GM18511 (cell line): ENCODE measurements at regions not wholly inside any gene's neighbourhood (a gene's known extent, or its start where the extent isn't known, plus 50 kb on each side); places are given as distances from the start of the nearest gene placed in this dataset.

Source experiments
- ATAC-seq: cut with Tn5 transposase; IDR thresholded peaks from one replicate; pipeline ENCODE4 v1.9.1; 2021; ENCODE audit warnings: mild to moderate bottlenecking, moderate library complexity; ENCODE audit not compliant: unreplicated experiment

DNA sequence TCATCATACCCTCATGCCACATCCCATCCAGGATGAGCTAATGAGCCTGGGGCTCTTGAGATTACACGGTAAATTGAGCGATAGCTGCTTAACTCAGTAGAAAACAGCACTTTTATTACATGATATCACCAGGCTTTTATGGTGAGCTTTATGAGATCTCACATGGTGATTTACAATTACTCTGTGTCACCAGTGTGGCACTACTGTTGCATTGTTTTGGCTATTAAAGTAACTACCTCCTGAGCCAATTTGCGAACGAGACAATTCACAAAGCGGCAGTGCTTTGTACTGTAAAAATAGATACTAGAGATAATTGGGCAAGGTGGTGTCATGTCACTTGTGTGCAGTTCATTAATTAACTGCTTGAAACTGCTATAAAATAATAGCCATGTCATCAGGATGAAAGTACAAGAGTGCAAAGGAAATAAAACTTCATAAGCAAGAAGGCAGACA is 767.7 kb upstream of the ADGRL2 start:
- ATAC-seq: no peak

GRCh38 chr1:81032374-81032773 is 768.4 kb upstream of the ADGRL2 start:
- no peak for ATAC-seq

- no peak for ATAC-seq
Observed at GRCh38 chr1:81030441-81030840, 770.3 kb upstream of the ADGRL2 start.

DNA sequence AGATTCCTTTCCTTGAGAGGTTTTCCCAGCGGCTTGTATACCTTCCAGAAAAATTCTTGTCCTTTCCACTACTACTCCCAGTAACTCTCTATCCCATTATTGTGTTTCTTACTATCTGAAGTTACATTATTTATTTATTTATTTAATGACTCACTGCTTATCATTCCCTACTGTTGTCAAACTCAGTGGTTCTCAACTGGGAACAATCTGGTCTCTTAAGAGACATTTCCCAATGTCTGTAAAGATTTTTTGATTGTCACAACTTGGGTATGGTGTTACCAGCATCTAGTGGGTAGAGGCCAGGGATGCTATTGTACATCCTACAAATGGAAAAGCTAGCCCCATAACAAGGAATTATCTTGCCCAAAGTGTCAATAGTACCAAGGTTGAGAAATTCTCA is 771.5 kb upstream of the ADGRL2 start:
- no peak for ATAC-seq

DNA sequence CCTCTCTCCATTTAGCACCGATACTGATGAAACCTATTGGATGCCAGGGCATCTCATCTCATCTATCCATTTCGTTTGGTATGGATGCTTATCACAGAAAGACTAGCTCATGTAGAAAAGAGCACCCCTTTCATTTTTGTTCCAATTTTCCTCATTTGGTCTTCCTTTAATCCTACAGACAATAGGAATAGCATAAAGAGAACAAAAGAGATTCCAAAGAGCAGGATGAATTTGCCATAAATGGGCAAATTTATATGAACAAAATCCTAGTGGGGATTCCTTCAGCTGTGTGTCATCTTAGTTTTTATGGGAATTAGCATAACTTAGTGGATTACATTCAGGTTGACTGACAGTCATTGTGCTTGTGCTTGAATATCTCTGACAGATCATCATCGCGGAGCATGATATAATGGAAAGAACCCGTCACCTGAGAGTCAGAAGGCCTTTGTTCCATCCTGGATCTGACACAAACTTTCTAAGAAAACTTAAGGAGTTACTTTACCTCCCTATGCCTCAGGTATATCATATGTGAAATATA is 777.5 kb upstream of the ADGRL2 start:
- no peak for ATAC-seq

DNA sequence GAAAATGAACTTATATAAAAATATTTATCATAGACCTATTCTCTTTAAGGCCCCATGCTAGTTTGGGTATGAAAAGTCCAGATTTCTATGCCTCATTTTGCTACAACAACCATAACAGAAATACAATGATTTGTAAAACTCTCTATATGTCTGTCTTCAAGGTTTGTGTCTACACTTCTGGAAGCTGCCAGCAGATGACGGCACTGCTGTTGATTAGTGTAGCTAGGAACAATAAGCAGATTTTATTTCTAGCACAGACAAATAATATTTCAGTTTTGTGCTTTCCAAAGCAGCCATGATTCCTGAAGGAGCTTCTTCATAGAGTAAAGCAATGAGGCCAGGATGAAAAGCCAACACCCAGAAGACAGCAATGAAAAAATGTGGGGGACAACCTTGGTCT is 779.6 kb upstream of the ADGRL2 start:
- no peak for ATAC-seq

- ATAC-seq: no peak
Observed at GRCh38 chr1:81020506-81020905, 780.2 kb upstream of the ADGRL2 start.

DNA sequence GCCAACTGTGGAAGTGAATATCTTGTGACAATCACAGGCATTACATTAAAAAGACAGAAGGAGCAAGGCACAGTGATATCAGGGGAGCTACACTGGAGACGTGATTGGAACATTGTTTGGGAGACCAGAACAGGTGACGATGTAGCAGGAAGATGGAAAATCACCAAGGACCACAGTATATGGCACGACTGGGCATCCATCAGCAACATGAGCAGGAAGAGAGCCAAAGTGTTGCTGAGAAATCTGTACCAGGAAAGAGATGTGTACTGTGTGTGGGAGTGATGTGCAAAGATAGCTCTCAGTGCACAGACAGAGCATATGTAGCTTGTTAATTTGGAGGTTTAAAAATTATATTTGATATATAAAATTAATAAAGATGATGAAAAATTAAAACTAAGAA is 790.6 kb upstream of the ADGRL2 start:
- ATAC-seq: no peak

GRCh38 chr1:81008293-81008692 is 792.4 kb upstream of the ADGRL2 start:
- no peak for ATAC-seq

DNA sequence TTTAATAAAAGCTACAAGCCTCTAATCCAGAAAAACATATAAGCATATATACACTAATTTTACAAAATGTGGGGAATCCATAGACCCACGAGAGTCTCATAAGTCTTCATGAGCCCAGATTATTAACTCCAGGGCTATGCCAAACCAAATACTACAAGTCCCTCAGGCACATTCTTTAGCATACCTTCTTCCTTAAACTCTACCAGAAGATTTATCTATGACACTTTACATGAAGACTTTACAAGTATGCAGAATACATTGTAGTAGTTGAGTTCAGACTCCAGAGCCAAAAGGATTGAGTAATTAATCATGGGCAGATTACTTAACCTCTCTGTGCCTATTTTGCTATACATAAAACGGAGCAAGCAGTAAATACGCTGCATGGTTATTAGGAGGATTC is 793.7 kb upstream of the ADGRL2 start:
- ATAC-seq: no peak

DNA sequence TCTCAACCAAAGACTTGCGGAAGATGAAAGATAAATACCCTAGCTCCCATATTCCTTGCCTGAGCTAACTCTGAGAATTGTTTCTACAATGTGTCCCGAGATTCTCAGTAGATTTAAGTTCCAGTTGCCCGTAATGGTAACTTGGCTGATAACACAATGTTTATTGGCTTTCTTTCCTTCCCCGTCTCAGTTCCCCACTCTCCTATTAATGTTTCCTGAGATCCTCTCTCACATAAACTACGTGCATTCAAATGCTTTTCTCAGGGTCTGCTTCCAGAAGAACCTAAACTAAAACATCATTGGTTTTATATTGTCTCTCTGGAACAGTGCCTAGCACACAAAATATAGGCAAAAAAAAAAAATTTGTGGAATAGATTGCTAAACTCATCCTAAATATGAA is 794.2 kb upstream of the ADGRL2 start:
- no peak for ATAC-seq

DNA sequence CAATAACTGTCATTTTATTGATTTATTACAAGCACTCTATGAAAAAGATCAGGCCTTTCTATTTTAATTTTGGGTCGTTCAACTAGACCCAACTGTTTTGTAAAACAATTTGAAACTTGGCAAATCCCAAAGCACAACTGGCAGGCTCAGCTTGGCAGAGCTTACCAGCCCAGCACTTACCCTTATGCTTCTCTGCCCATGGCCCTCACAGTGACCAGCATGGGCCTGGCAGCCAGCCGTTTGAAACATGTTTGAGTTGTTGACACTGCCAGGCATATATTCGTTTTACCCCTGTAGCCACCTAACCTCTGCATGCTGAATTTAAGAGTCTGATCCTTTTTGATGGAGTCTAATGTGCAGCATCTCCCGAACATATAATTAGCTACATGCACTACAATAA is 796.7 kb upstream of the ADGRL2 start:
- no peak for ATAC-seq

DNA sequence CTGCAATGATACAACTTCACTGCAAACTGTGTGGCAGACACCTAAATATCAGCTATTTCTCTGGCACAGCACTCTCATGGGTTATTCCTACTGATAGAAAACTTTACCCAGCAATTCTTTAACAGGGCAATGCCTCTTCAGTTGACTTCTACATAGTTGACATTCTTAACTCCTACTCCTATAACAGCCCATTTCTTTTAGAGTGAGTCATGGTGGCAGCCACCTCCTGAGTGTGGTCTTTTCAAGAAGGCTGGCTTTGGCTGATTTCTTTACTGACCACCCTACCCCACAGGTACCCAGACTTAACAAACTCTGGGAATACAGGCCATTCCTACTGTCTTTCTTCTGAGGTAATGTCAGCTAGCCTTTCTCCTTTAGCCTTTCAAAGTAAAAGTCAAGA is 805.8 kb upstream of the ADGRL2 start:
- ATAC-seq: no peak

DNA sequence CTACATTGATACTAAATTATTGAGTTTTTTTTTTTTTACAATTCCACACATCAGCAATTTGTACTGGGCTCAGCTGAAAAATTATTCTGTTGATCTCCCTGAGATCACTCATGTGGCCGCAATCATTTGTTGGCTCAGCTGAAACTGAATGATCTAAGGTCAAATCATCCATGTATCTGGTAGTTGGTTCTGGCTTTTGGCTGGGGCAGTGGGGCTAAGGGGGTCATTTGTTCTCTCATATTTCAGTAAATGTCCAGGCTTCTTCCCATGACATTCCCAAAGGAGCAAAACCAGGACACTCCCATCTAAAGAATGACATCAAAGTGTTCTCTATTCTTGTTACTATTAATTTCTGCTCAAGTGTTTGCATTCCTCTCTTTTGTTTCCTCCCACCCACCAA is 806.7 kb upstream of the ADGRL2 start:
- no peak for ATAC-seq

GRCh38 chr1:80993154-80993980 is 807.4 kb upstream of the ADGRL2 start:
- ATAC-seq: no peak

GRCh38 chr1:80989455-80989854 is 811.3 kb upstream of the ADGRL2 start:
- no peak for ATAC-seq

DNA sequence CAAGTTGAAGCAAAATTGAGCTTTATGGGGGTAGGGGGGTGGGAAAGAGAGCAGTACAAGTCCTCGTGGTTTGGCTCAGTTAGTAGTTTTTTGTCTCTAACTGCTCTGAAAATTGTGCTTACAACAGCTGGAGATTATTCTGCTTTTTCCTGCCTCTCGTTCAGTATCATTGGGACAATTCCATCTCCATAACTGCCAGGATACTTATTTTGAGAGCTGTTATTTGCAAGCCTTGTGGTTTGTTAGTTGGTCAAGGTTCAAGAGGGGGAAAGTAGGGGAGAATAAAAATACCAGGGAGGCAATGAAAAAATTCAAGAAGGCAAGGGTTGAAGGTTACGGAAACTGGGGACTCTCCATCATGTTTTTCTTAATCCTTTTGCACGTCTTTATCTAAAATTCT is 811.8 kb upstream of the ADGRL2 start:
- no peak for ATAC-seq

DNA sequence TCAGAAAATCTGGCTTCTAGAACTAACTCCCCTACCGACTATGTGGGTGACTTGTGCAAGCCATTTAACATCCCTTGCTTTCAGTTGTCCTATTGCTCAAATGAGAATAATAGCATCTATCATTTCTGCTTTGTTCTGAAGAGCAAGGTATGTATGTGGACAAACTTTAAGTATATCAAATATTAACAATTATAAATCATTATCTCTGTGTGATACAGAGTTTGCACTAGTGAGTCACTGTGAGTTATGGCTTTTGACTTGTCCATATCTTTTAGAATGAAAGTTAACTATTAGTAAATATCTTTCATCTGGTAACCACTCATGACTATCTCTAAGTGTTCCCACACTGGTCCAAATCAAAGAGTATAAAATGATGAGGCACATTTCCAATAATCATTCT is 812.9 kb upstream of the ADGRL2 start:
- no peak for ATAC-seq

DNA sequence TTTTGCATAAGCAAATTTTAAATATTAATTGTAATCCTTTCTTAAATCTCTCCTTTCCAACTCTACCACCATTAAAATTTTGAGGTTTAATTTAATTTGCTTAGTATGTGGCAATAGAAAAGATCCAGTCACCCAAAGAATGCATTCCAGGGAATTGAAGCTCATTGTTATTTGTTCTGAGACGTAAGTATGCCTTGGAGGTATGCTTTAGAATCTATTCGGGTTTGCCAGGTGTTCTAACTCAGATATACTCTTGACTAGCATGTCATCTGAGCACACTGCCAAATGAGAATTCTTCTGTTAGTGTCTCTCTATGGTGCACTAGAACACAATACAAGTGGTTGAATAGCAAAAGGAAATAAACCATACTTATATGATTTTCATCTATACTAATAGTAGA is 813.6 kb upstream of the ADGRL2 start:
- ATAC-seq: no peak

- ATAC-seq: no peak
Observed at GRCh38 chr1:80982831-80983230, 817.9 kb upstream of the ADGRL2 start.

DNA sequence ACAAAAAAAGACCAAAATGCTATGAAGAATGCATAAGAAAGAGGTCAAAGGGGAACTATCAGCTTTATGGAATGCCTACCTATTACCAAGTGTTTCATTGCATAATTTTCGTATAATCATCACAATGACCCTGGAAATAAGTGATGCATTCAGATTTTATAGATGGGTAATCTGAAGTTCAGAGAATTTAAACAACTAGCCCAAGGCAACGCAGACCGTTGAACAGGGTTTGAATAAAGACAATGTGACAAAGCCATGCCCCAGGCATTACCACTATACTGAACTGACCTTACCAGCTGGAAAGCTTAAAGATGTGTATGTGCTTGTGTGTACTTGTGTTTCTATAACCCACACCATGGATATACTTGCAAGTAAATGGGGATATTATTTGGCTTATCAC is 827.6 kb upstream of the ADGRL2 start:
- ATAC-seq: no peak

DNA sequence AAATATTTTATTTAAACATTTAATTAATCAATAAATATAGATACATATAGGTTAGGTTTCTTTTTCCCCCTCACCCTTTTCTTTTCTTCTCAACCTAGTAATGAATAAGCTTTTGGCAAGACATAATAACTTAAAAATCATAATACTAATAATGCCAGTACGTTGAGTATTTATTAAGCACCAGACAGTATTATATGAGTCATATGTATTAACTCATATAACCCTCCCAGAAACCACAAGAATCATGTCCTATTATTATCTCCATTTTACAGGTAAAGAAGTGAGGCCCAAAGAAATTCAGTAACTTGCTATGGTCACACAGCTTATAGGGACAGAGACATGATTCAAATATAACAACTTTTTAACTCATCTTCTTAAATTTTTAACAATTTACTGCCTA is 834.5 kb upstream of the ADGRL2 start:
- ATAC-seq: no peak

DNA sequence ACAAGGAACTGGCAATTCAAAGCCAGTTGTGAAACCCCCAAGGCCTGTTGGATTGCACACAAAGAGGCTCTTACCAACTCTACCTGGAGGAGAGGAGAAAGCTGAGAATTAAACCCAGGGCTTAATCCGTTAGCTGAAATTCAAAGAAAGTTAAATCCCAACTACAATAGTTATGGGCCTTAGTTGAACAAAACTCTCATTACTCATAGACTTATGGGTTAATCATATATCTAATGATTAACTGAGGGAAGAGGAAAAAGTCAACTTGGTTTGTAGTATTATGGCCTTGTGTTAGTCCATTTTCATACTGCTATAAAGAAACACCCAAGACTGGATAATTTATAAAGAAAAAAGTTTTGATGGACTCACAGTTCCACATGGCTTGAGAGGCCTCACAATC is 838.2 kb upstream of the ADGRL2 start:
- ATAC-seq: no peak
